ENCODE measurements at regions not wholly inside any gene's neighbourhood (a gene's known extent, or its start where the extent isn't known, plus 50 kb on each side); places are given as distances from the start of the nearest gene placed in this dataset.

DNA sequence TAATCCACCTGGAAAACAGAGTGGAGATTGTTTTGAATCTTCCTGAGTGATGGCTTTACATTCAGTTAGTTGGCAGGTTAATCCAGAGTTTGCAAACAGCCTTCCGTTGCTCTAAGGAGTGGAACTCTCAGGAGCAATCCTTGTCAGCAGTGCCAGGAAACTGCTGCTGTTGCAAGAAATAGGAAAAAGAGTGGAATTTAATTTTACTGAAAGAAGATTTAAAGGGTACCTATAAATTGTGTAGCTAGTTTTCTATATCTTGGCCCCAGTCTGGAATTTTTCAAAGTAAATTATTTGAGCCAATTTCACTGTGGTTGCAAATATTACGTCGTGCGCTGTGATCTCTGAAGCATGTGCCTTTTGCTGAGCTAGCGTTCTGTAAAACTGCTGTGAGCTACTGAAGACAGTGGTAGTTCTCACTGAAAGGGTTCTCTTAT is 55.5 kb upstream of the SLC5A12 start:
- H3K36me3 ChIP-seq, result no peaks in the 10 kb centered on the region

DNA sequence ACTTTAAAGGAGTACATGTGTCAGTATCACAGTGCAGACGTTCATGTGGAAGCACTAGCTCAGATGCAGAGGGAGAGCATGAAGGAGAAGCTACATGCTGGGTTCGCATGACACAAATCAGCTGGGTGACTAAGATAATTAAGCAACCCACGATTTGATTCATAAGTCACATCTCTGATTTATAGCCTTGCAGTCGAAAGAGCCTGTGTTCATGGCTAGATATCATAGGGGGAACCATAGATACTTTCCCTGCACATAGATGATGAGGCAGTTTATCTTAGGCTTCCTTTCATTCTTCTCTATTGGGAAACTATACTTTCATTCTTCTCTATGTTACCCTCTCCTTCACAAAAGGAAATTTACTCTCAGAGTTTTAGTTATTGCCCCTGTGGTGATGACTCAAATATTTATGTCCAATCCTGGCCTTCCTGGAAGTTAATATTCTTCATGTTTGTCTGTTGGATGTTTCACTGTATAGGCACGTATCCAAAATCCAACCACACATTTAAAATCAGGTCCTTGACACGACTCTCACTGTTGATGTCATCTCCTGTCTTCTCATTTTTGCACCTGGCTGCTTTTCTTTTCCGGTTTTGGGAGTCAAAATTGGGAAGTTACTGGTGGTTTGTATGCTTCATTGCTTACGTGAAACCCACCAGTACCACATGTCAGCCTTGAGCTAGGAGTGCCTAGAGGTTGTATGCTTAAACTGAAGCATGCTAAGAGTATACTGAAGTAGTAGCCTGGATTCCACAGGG is 56.3 kb upstream of the SLC5A12 start:
- ATAC-seq, result no peak
- intact Hi-C loops (cut with DNase I), result no loop called here
- Histone ChIP-seq H3K9me3 (no peaks in the 10 kb centered on the region), H3K27me3 (no peaks in the 10 kb centered on the region), H3K4me3 (no peak overlapping the region), H3K36me3 (no peaks in the 10 kb centered on the region), H3K27ac (no peak overlapping the region), H3K4me1 (no peaks in the 10 kb centered on the region)
- WGBS, 2 donors, result 63 to 67% methylated on average over 8 of the region's 8 CpGs
- no peak for DNase-seq
- no peak for FAIRE-seq
- TF ChIP-seq, protein P1, sequence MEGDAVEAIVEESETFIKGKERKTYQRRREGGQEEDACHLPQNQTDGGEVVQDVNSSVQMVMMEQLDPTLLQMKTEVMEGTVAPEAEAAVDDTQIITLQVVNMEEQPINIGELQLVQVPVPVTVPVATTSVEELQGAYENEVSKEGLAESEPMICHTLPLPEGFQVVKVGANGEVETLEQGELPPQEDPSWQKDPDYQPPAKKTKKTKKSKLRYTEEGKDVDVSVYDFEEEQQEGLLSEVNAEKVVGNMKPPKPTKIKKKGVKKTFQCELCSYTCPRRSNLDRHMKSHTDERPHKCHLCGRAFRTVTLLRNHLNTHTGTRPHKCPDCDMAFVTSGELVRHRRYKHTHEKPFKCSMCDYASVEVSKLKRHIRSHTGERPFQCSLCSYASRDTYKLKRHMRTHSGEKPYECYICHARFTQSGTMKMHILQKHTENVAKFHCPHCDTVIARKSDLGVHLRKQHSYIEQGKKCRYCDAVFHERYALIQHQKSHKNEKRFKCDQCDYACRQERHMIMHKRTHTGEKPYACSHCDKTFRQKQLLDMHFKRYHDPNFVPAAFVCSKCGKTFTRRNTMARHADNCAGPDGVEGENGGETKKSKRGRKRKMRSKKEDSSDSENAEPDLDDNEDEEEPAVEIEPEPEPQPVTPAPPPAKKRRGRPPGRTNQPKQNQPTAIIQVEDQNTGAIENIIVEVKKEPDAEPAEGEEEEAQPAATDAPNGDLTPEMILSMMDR (IDR thresholded peaks at IDR 0.05), result no peak

More for the DNA sequence above, 55.5 kb upstream of the SLC5A12 start:
- 71 to 81% methylated on average over 5 of the region's 5 CpGs for WGBS, 2 donors
- no peaks in the 10 kb centered on the region for H3K4me1 ChIP-seq
- FAIRE-seq, result no peak
- H3K27ac ChIP-seq, result no peak overlapping the region
- intact Hi-C loops (cut with DNase I), result no loop called here
- no peak for ATAC-seq
- no peaks in the 10 kb centered on the region for H3K27me3 ChIP-seq
- TF ChIP-seq, protein P1 (IDR thresholded peaks at IDR 0.05), result no peak
- H3K9me3 ChIP-seq, result no peaks in the 10 kb centered on the region
- no peak overlapping the region for H3K4me3 ChIP-seq
- no peak for DNase-seq

DNA sequence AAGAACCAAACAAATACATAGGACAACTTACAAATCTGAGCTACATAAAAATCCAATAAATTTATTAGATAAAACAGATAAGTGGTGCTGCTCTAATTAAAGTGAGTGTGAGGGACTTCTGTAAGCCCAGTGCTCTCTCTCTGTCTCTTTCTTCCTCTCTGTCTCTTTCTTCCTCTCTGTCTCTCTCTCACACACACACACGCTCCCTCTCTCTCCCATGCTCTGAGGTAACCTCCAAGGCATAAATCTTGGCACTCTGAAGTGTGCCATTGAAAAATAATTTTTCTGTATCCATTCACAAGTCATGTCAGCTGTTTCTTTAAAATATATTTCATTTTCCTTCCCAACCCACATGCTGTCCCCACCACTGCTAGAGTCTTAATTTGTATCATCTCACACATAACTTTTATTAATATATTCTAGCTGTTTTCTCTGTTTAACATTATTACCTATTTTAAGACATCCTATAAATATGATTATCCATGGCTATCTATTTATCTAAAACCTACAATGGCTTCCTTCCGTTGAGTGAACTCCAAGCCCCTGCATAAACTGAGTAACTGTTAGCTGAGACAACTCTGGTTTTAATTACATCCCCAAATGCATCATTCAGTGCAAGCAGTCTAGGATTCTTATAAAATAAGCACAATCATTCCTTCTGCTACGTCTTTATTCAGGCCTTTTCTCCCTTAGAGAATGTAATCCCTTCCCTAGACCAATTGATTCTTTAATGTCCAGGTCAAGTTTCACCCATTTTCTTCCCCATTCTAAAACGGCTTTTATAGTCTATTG is 57.4 kb upstream of the SLC5A12 start:
- H3K4me1 ChIP-seq, result no peaks in the 10 kb centered on the region
- no peaks in the 10 kb centered on the region for H3K36me3 ChIP-seq
- H3K27ac ChIP-seq, result no peak overlapping the region
- TF ChIP-seq, protein P1 (IDR thresholded peaks at IDR 0.05), result no peak
- no peak overlapping the region for H3K4me3 ChIP-seq
- ATAC-seq, result no peak
- DNase-seq, result no peak
- H3K9me3 ChIP-seq, result no peaks in the 10 kb centered on the region
- no peak for FAIRE-seq
- intact Hi-C loops (cut with DNase I), result no loop called here
- no peaks in the 10 kb centered on the region for H3K27me3 ChIP-seq
- WGBS, 2 donors, result 78 to 79% methylated on average over 4 of the region's 4 CpGs

DNA sequence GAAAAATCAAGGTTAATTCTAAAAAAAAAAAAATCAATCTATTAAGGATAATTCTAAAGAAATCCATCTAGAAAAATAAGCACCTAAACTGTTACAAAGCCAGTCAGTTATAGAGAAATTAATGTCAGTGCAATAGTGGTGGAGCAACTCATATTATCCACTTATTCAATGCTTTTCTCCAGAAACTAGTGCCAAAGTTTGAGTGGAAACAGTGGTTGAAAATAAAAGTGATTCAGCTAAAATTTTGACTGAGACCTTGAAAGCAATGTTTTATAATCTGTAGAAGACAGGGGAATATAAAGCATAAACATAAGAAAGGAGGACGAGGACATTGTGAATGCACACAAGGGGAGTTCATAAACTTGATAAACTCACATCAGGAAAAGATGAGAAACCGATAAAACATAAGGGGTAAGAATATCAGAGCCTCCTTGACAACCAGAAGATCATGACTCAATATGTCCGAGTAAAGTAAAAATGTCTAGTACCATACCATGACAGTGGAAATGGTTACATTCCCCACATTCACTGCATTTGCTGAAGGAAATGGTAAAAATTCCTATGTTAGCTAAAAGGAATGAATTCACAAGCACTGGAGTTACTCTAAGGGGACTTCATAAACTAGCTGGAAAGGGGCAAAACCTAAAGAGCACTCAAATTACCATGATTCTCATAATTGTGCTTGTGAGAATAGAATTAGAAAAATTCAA is 58.7 kb upstream of the SLC5A12 start:
- H3K4me1 ChIP-seq, result no peaks in the 10 kb centered on the region
- DNase-seq (no peak), FAIRE-seq (no peak), ATAC-seq (no peak)
- TF ChIP-seq, protein P1 (IDR thresholded peaks at IDR 0.05), result no peak
- intact Hi-C loops (cut with DNase I), result no loop called here
- no peaks in the 10 kb centered on the region for H3K27me3 ChIP-seq
- H3K27ac ChIP-seq, result no peak overlapping the region
- no peaks in the 10 kb centered on the region for H3K9me3 ChIP-seq
- 84 to 92% methylated on average over 3 of the region's 3 CpGs for WGBS, 2 donors
- no peak overlapping the region for H3K4me3 ChIP-seq
- H3K36me3 ChIP-seq, result no peaks in the 10 kb centered on the region
